WERI-Rb-1 (cell line): ENCODE measurements at regions not wholly inside any gene's neighbourhood (a gene's known extent, or its start where the extent isn't known, plus 50 kb on each side); places are given as distances from the start of the nearest gene placed in this dataset.

ENCODE experiments used
- DNase-seq: peaks from one replicate; pipeline ENCODE4 v3.0.0-alpha.2; 2020
- H3K27ac ChIP-seq: fragments of 250-450 bp; sonication (Bioruptor Pico); 2 replicates; pipeline ENCODE4 v1.5.1; 2020; ENCODE audit warnings: mild to moderate bottlenecking, moderate library complexity
- H3K27me3 ChIP-seq: fragments of 250-450 bp; sonication (Bioruptor Pico); 2 replicates; pipeline ENCODE4 v1.5.1; 2021; ENCODE audit warnings: mild to moderate bottlenecking, low read depth, moderate library complexity; ENCODE audit not compliant: insufficient read depth, severe bottlenecking
- H3K36me3 ChIP-seq: fragments of 250-450 bp; sonication (Bioruptor Pico); 2 replicates; pipeline ENCODE4 v1.5.1; 2020; ENCODE audit warnings: mild to moderate bottlenecking, moderate library complexity
- H3K4me3 ChIP-seq: 2 replicates; pipeline ENCODE4 v1.5.1; 2011; ENCODE audit warnings: low read depth, mild to moderate bottlenecking, control low read depth, low read length
- H3K9me3 ChIP-seq: fragments of 250-450 bp; sonication (Bioruptor Pico); 2 replicates; pipeline ENCODE4 v1.5.1; 2021; ENCODE audit warnings: mild to moderate bottlenecking, moderate library complexity; ENCODE audit not compliant: severe bottlenecking
- CTCF ChIP-seq: IDR thresholded peaks from 2 replicates; pipeline ENCODE4 v1.5.1; 2011; ENCODE audit warnings: low read depth, mild to moderate bottlenecking, control low read depth, inconsistent platforms, low read length

- H3K36me3 ChIP-seq: no peaks in the 10 kb centered on the region
- DNase-seq: no peak
- peaks cover 5% of the 10 kb centered on the region for H3K9me3 ChIP-seq
- no peak for TF ChIP-seq CTCF
- H3K4me3 ChIP-seq: no peak overlapping the region
- no peak overlapping the region for H3K27ac ChIP-seq
- peaks cover 73% of the 10 kb centered on the region for H3K27me3 ChIP-seq
Measured at GRCh38 chr5:2148312-2149194, 265.8 kb upstream of the IRX4 start.

DNA sequence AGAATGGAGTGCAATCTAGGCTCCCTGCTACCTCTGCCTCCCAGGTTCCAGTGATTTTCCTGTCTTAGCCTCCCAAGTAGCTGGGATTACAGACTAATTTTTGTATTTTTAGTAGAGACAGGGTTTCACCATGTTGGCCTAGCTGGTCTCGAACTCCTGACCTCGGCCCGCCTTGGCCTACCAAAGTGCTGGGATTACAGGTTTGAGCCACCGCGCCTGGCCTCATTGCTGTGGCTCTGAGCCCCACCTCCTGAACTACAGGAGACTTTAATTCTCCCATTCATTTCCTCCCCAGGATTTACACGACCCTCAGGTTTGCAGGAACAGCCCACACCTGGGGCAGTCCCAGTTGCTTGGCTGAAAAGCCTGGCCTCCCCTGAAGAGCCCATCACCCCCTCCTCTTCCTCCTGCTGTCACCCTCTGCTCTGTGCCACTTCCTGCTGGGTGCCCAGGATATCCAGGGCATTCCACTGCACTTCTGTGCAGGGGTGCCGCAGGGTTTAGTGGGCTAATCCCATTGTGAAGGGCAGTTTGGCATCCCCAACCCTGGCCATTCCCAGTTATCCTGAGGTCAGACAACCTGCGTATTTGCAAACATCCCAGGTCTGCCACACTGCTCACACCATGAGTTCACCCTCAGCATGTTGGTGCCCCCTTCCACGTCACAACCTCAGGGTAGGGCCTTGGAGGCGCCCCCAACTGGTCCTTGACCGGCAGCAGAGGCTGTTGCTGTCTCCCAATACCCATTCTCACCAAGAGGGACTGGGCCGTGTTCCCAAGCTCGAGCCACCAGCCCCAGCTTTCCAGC lies 265.0 kb upstream of the IRX4 start:
- DNase-seq: no peak
- H3K27ac ChIP-seq: no peak overlapping the region

GRCh38 chr5:2143646-2144353 lies 261.1 kb upstream of the IRX4 start:
- H3K36me3 ChIP-seq: no peaks in the 10 kb centered on the region
- H3K27ac ChIP-seq: no peak overlapping the region
- peaks cover 5% of the 10 kb centered on the region for H3K9me3 ChIP-seq
- TF ChIP-seq CTCF: no peak
- no peak overlapping the region for H3K4me3 ChIP-seq
- peak; percentile 6 for DNase-seq
- peaks cover 81% of the 10 kb centered on the region for H3K27me3 ChIP-seq

More for the DNA sequence above, 265.0 kb upstream of the IRX4 start:
- H3K36me3 ChIP-seq: no peaks in the 10 kb centered on the region
- H3K27me3 ChIP-seq: peaks cover 75% of the 10 kb centered on the region
- H3K4me3 ChIP-seq: no peak overlapping the region
- TF ChIP-seq CTCF: no peak
- H3K9me3 ChIP-seq: peaks cover 5% of the 10 kb centered on the region

- H3K27me3 ChIP-seq: peaks cover 81% of the 10 kb centered on the region
Measured at GRCh38 chr5:2143088-2143487, 260.4 kb upstream of the IRX4 start.

More at GRCh38 chr5:2143088-2143487, 260.4 kb upstream of the IRX4 start:
- Histone ChIP-seq H3K27ac (no peak overlapping the region), H3K4me3 (no peak overlapping the region), H3K36me3 (no peaks in the 10 kb centered on the region), H3K9me3 (peaks cover 5% of the 10 kb centered on the region)
- TF ChIP-seq CTCF: no peak
- peak; percentile 2 for DNase-seq
